Astrocyte (in vitro differentiated cells and primary cell): ENCODE measurements at regions not wholly inside any gene's neighbourhood (a gene's known extent, or its start where the extent isn't known, plus 50 kb on each side); places are given as distances from the start of the nearest gene placed in this dataset.

Experiments used
- DNase-seq: peaks from one replicate; pipeline ENCODE4 v3.0.0-alpha.2; 2010; ENCODE audit warnings: low read depth
- FAIRE-seq: peaks from 2 replicates; lab custom pipeline; 2011; peaks lifted over from hg19 to GRCh38; lab: Jason Lieb, UNC
- H2AFZ ChIP-seq: 2 replicates; pipeline ENCODE4 v1.6.0; 2012; ENCODE audit warnings: low read depth, low read length, inconsistent platforms
- H3K27ac ChIP-seq: 2 replicates; pipeline ENCODE4 v1.5.1; 2011; ENCODE audit warnings: low read depth, low read length, inconsistent platforms
- H3K27me3 ChIP-seq: 2 replicates; pipeline ENCODE4 v1.6.0; 2011; ENCODE audit warnings: low read length, inconsistent platforms; ENCODE audit not compliant: insufficient read depth
- H3K36me3 ChIP-seq: 2 replicates; pipeline ENCODE4 v1.5.1; 2011; ENCODE audit warnings: low read length, inconsistent platforms; ENCODE audit not compliant: insufficient read depth
- H3K4me1 ChIP-seq: 2 replicates; pipeline ENCODE4 v1.5.1; 2011; ENCODE audit warnings: low read length, inconsistent platforms; ENCODE audit not compliant: insufficient read depth
- H3K4me2 ChIP-seq: 2 replicates; pipeline ENCODE4 v1.6.0; 2012; ENCODE audit warnings: low read length, inconsistent platforms
- H3K4me3 ChIP-seq: 2 replicates; pipeline ENCODE4 v1.5.1; 2011; ENCODE audit warnings: low read depth, mild to moderate bottlenecking, low read length, inconsistent platforms; ENCODE audit not compliant: insufficient read depth
- H3K79me2 ChIP-seq: 2 replicates; pipeline ENCODE4 v1.6.0; 2012; ENCODE audit warnings: mild to moderate bottlenecking, low read length, inconsistent platforms; ENCODE audit not compliant: insufficient read depth
- H3K9ac ChIP-seq: 2 replicates; pipeline ENCODE4 v1.6.0; 2012; ENCODE audit warnings: mild to moderate bottlenecking, low read length, inconsistent platforms
- H3K9me3 ChIP-seq: 2 replicates; pipeline ENCODE4 v1.5.1; 2012; ENCODE audit warnings: low read depth, mild to moderate bottlenecking, low read length, inconsistent platforms; ENCODE audit not compliant: insufficient read depth
- H4K20me1 ChIP-seq: 2 replicates; pipeline ENCODE4 v1.6.0; 2012; ENCODE audit warnings: low read length, inconsistent platforms; ENCODE audit not compliant: insufficient read depth
- H3K27ac Mint-ChIP-seq: one replicate; pipeline ENCODE4 v1.8.0; 2021; ENCODE audit warnings: mild to moderate bottlenecking, mixed read lengths; ENCODE audit not compliant: unreplicated experiment
- H3K27me3 Mint-ChIP-seq: one replicate; pipeline ENCODE4 v1.8.0; 2021; ENCODE audit warnings: low read depth, mixed read lengths; ENCODE audit not compliant: unreplicated experiment
- H3K36me3 Mint-ChIP-seq: one replicate; pipeline ENCODE4 v1.8.0; 2021; ENCODE audit warnings: low read depth, mixed read lengths; ENCODE audit not compliant: unreplicated experiment
- H3K4me1 Mint-ChIP-seq: one replicate; pipeline ENCODE4 v1.8.0; 2021; ENCODE audit warnings: low read depth, mixed read lengths; ENCODE audit not compliant: unreplicated experiment
- H3K4me3 Mint-ChIP-seq: one replicate; pipeline ENCODE4 v1.8.0; 2021; ENCODE audit warnings: mild to moderate bottlenecking, moderate library complexity, mixed read lengths; ENCODE audit not compliant: unreplicated experiment
- H3K9me3 Mint-ChIP-seq: one replicate; pipeline ENCODE4 v1.8.0; 2021; ENCODE audit warnings: mild to moderate bottlenecking, mixed read lengths; ENCODE audit not compliant: unreplicated experiment
- EZH2 ChIP-seq: IDR thresholded peaks from 2 replicates; pipeline ENCODE4 v1.6.1; 2012; ENCODE audit warnings: mild to moderate bottlenecking, low read length, inconsistent platforms; ENCODE audit not compliant: insufficient read depth
- TF ChIP-seq, protein P1 (sequence below): IDR thresholded peaks from 2 replicates; pipeline ENCODE4 v1.5.1; 2011; ENCODE audit warnings: low read depth, mild to moderate bottlenecking, inconsistent platforms, low read length, moderate library complexity; ENCODE audit not compliant: insufficient read depth

DNA sequence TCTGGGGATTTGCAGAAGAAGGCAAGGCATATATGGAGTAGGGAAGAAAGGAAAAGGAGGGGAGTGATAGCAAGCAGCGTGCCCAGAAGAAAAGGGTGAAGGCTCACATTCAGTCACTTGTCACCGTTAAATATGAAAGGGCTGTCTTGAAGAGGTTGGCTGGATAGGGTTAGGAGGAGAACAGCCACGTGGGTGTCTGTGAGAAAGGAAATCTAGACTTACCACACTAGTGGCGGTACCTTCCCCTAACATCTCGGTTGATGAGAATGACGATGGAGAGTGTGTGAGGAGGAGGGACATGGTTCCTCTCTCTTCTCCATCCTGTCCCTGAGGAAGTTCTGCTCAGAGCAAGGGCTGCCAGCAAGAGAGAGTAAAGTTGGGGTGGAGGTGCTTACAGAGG lies 74.3 kb upstream of the CCN6 start:
- H3K27me3 Mint-ChIP-seq = no peaks in the 10 kb centered on the region
- H3K4me3 ChIP-seq = no peak overlapping the region
- H3K4me1 Mint-ChIP-seq = peaks cover 42% of the 10 kb centered on the region
- no peak overlapping the region for H3K4me3 Mint-ChIP-seq
- H4K20me1 ChIP-seq = no peaks in the 10 kb centered on the region
- no peaks in the 10 kb centered on the region for H3K9me3 Mint-ChIP-seq
- no peaks in the 10 kb centered on the region for H3K79me2 ChIP-seq
- H3K27ac Mint-ChIP-seq = peak overlapping the region; percentile 75
- peaks cover 3% of the 10 kb centered on the region for H3K4me1 ChIP-seq
- H3K9ac ChIP-seq = no peak overlapping the region
- DNase-seq (no peak), FAIRE-seq (no peak)
- no peaks in the 10 kb centered on the region for H3K36me3 ChIP-seq
- TF ChIP-seq EZH2 = no peak
- TF ChIP-seq, protein P1, sequence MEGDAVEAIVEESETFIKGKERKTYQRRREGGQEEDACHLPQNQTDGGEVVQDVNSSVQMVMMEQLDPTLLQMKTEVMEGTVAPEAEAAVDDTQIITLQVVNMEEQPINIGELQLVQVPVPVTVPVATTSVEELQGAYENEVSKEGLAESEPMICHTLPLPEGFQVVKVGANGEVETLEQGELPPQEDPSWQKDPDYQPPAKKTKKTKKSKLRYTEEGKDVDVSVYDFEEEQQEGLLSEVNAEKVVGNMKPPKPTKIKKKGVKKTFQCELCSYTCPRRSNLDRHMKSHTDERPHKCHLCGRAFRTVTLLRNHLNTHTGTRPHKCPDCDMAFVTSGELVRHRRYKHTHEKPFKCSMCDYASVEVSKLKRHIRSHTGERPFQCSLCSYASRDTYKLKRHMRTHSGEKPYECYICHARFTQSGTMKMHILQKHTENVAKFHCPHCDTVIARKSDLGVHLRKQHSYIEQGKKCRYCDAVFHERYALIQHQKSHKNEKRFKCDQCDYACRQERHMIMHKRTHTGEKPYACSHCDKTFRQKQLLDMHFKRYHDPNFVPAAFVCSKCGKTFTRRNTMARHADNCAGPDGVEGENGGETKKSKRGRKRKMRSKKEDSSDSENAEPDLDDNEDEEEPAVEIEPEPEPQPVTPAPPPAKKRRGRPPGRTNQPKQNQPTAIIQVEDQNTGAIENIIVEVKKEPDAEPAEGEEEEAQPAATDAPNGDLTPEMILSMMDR = no peak
- H3K27me3 ChIP-seq = no peaks in the 10 kb centered on the region
- no peak overlapping the region for H3K27ac ChIP-seq
- no peak overlapping the region for H3K4me2 ChIP-seq
- no peak overlapping the region for H2AFZ ChIP-seq
- H3K9me3 ChIP-seq = no peaks in the 10 kb centered on the region
- no peaks in the 10 kb centered on the region for H3K36me3 Mint-ChIP-seq

DNA sequence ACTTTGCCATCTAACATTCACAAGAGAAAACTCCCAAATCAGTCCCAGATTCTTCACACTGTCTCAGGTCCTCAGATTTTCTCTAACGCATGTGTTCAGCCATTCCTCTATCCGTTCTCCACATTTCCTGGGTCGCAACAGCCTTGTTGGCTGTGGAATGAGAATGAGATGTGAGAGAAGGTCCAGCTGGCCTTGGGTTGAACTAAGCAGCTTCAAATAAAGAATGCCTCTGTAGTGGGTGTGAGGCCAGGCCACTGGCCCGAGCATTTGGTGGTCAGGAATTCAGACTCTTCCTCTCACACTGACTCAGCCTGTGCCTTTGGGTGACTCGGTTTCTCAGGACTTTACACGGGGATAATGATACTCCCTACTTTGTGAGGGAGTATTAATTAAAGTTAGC lies 73.8 kb upstream of the CCN6 start:
- H3K36me3 ChIP-seq = no peaks in the 10 kb centered on the region
- DNase-seq = peak; percentile 88
- peaks cover 47% of the 10 kb centered on the region for H3K4me1 Mint-ChIP-seq
- H3K9me3 ChIP-seq = no peaks in the 10 kb centered on the region
- no peak for FAIRE-seq
- no peak overlapping the region for H3K4me2 ChIP-seq
- TF ChIP-seq, protein P1 = no peak
- no peak for TF ChIP-seq EZH2
- H3K27me3 ChIP-seq = no peaks in the 10 kb centered on the region
- H3K9ac ChIP-seq = no peak overlapping the region
- H3K27ac Mint-ChIP-seq = peak overlapping the region; percentile 75
- peaks cover 8% of the 10 kb centered on the region for H3K4me1 ChIP-seq
- no peak overlapping the region for H2AFZ ChIP-seq
- no peak overlapping the region for H3K27ac ChIP-seq
- H3K4me3 ChIP-seq = no peak overlapping the region
- no peaks in the 10 kb centered on the region for H3K79me2 ChIP-seq
- no peaks in the 10 kb centered on the region for H3K27me3 Mint-ChIP-seq
- no peaks in the 10 kb centered on the region for H3K9me3 Mint-ChIP-seq
- no peaks in the 10 kb centered on the region for H3K36me3 Mint-ChIP-seq
- no peaks in the 10 kb centered on the region for H4K20me1 ChIP-seq
- no peak overlapping the region for H3K4me3 Mint-ChIP-seq

DNA sequence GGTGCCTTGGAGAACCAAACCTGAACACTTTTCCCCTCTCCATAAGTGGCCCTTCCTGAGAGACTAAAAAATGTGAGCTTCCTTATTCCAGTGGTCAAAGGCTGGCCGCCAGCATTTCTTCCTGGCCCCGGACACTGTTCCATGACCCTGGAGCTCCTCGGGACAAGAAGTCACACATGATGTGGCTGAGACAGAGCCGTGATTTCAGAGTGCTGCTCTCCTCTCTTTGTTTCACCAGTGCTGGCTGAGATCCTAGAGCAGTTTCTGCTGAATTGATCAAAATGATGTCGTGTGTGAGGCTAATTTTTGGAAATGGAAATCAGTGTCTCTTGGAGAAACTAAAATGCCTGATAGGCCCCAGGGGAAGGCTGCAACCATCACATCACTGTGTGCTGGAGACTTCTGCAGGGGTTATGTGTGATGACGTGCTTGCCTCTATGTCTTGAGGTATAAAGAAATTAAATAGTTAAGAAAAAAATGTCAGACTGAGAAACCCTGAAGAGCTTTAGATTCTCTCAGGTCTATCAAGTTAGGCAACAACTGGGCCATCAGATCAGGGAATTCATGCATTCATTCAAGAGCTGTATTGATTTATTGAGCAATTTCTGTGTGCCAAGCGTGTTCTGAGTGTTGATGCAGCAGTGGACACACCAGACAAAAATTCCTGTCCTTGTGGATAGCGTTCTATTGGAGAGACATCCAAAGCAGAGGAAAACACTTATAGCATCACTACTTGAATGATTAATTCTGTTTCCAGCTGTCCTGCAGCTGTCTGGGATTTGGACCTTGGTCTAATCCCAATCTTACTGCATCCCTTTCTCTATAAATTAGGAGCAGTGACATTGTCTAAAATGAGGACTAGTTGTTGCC lies 72.7 kb upstream of the CCN6 start:
- FAIRE-seq (no peak), DNase-seq (no peak)
- no peak overlapping the region for H3K4me2 ChIP-seq
- no peak overlapping the region for H3K9ac ChIP-seq
- Mint-ChIP-seq H3K4me1 (peaks cover 53% of the 10 kb centered on the region), H3K9me3 (no peaks in the 10 kb centered on the region), H3K27me3 (no peaks in the 10 kb centered on the region), H3K36me3 (no peaks in the 10 kb centered on the region), H3K4me3 (no peak overlapping the region), H3K27ac (no peak overlapping the region)
- no peaks in the 10 kb centered on the region for H3K36me3 ChIP-seq
- TF ChIP-seq, protein P1 = no peak
- TF ChIP-seq EZH2 = no peak
- peaks cover 15% of the 10 kb centered on the region for H3K4me1 ChIP-seq
- H3K27me3 ChIP-seq = no peaks in the 10 kb centered on the region
- H3K27ac ChIP-seq = no peak overlapping the region
- H3K79me2 ChIP-seq = no peaks in the 10 kb centered on the region
- no peak overlapping the region for H2AFZ ChIP-seq
- H4K20me1 ChIP-seq = no peaks in the 10 kb centered on the region
- no peaks in the 10 kb centered on the region for H3K9me3 ChIP-seq
- no peak overlapping the region for H3K4me3 ChIP-seq
